Kidney tubule cell (primary cell): ENCODE measurements at regions not wholly inside any gene's neighbourhood (a gene's known extent, or its start where the extent isn't known, plus 50 kb on each side); places are given as distances from the start of the nearest gene placed in this dataset.
A peak's percentile ranks its signal among the peaks of the same experiment; 100 is the strongest.

Experiments used
- DNase-seq: peaks from one replicate; pipeline ENCODE4 v3.0.0-alpha.2; 2018; ENCODE audit warnings: low spot score

- DNase-seq, result no peak
Measured at GRCh38 chr11:97290464-97291041, 900.7 kb downstream of the JRKL start.

DNA sequence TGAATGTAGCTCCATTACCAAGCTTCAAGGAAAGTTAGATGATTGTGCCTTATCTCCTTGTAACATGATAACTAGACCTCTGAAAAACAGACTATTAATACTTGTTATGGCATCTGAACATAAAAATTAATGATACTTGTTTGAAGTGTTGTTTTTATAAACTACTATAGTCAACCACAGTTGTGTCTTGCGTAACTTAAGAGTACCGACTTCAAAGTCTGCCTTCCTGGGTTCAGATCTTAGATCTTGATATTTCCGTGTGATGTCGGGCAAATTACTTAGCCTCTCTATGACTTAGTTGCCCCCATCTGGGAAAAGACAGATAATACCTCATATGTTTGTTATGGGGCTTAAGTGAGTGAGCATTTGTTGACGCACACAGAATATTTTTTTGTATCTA is 906.5 kb downstream of the JRKL start:
- DNase-seq, result no peak

GRCh38 chr11:97309291-97309690 is 919.5 kb downstream of the JRKL start:
- DNase-seq, result no peak

- DNase-seq, result no peak
Measured at GRCh38 chr11:97325693-97326092, 935.9 kb downstream of the JRKL start.

GRCh38 chr11:97332271-97332670 is 942.5 kb downstream of the JRKL start:
- no peak for DNase-seq

- no peak for DNase-seq
Measured at GRCh38 chr11:97336064-97336463, 946.3 kb downstream of the JRKL start.

DNA sequence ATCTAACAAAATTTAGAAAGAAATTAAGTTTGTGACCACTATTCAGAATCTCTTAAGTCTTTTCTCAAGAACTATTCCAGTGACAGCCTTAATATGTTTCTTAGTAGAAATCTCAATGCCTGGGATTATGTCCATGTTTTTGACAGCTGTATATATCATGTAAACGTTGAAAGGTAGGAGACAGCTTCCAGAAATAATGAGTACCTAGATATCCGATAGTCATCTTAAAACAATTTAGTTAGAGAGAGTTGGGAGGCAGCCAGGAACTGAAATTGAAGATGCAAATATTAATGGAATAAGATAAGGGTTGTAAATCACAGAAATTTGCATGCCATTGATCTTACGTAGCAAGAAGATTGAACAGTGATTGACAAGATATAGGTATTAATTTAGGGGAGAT is 955.2 kb downstream of the JRKL start:
- no peak for DNase-seq

- no peak for DNase-seq
Measured at GRCh38 chr11:97349201-97349600, 959.4 kb downstream of the JRKL start.

GRCh38 chr11:97351939-97352338 is 962.1 kb downstream of the JRKL start:
- DNase-seq, result no peak

DNA sequence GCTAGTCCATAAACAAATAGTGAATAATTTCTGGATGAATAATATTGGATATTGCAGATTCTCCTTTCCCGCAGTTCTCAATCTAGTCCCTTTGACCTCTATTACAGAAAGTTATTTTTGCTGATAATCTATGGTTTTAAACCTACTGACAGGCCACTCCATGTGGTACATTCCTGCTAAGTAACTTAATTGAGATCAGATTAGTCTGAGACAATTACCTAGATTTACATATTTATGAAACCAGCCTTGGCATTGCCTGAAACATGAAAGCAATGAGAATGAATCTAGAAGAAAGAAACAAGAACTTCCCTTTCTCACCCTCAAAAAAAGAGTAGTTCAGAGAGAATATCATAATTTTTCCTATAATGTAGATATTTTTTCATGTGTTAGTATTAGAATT is 964.2 kb downstream of the JRKL start:
- DNase-seq, result no peak

- DNase-seq, result no peak
Measured at GRCh38 chr11:97354576-97354975, 964.8 kb downstream of the JRKL start.

GRCh38 chr11:97355230-97355629 is 965.4 kb downstream of the JRKL start:
- no peak for DNase-seq

GRCh38 chr11:97356144-97356543 is 966.3 kb downstream of the JRKL start:
- no peak for DNase-seq

- DNase-seq, result no peak
Measured at GRCh38 chr11:97359016-97359415, 969.2 kb downstream of the JRKL start.

DNA sequence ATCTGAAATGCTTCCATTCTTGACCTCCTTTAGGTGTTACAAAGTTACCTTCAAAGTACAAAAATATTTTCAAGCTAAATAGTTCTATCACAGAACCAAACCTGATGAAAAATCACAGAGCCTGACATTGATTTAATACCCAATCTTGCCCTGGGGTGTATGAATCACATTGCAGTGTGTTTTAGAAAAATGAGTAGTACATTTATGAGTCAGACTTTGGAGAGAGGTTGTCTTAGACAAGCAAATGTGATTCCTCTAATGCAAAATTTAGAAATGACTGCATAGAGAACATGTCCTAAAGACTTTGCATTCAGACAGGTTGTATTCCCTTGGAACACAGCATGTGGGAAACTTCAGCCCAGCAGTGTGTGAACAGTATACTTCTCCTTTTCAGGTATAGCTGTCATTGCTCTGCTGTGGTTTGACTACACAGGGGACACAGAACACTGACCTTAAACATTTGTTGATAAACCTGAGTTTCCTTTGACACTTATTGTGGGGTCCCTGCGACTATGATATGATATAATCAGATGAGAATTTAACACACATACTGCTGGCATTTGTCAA is 972.1 kb downstream of the JRKL start:
- peak; percentile 3 for DNase-seq

GRCh38 chr11:97363331-97363730 is 973.5 kb downstream of the JRKL start:
- DNase-seq, result no peak

GRCh38 chr11:97364047-97364446 is 974.2 kb downstream of the JRKL start:
- DNase-seq, result no peak

DNA sequence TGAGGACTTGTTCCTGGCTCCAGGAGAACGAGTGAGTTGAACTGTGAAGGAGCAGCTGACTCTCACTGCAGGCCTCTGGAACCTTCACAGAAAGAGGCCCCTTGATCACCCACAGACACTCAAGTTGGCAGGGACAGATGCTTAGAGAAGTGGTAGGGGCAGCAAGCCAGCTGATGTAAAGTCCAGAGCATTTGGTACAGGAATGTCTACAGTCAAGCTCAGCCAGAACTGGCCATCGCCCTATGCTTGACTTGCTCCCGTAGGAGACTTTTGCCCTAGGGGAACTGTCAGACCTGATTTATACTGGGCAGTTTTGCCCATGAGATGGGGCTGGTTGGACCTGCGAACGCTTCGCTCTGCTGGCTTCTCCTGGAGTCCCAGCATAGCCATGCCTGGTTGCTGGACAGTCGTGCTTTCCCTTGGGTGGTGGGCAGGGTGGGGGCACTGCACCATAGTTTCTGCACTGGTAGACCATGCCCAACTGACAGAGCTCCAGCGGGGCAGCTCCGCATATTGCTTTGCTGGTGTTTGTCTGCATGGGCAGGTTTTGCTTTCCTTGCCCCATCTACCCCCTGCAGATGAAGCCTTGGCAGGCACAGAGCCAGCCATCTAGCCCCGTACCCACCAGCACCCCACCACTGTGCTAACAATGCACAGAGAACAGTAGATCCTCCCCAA is 977.7 kb downstream of the JRKL start:
- no peak for DNase-seq

GRCh38 chr11:97389270-97389669 is 999.5 kb downstream of the JRKL start:
- DNase-seq, result no peak

DNA sequence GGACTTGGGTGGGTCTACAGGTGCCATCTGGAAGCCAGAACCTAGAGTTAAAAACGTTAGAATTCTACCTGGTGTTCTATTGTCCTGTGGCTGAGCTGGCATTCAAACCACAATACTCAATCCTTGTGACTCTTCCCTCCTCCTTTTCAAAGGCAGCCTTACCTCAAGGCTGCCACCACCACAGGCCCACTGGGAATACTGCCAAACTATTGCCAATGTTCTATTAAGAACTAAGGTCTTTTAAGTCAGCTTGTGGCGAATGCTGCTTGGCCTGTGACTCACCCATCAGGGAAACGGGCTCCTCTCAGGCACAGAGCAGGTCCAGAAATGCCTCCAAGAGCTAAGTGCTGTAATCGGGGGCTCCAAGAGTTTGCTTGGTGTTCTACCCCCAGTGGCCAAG is 1008.4 kb downstream of the JRKL start:
- DNase-seq, result no peak

DNA sequence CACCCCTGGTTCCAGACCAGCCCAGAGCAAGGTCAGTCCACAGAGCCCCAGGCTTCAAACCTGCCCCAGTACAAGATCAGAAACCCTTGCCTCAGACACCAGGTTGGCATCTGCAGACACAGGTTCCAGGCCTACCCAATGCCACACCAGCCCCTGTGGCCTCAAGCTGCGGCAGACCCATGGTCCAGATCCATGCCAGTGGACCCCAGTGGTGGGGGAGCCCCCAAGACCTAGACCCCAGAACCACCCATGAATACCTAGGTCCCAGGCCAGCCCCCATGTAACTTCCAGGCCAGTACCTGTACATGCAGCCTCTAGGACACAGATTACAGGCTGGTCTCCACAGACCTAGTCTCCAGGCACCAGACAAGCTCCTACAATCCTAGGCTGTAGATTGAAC is 1019.3 kb downstream of the JRKL start:
- no peak for DNase-seq

DNA sequence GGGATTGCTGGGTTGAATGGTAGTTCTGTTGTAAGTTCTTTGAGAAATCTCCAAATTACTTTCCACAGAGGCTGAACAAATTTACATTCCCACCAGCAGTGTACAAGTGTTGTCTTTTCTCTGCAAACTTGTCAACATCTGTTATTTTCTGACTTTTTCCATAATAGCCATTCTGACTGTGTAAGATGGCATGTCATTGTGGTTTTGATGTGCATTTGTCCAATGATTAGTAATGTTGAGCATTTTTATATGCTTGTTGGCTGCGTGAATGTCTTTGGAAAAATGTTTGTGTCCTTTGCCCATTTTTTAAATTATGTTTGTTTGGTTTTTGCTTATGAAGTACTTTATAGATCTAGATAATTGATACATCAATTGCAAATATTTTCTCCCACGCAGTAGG is 1025.0 kb downstream of the JRKL start:
- no peak for DNase-seq

DNA sequence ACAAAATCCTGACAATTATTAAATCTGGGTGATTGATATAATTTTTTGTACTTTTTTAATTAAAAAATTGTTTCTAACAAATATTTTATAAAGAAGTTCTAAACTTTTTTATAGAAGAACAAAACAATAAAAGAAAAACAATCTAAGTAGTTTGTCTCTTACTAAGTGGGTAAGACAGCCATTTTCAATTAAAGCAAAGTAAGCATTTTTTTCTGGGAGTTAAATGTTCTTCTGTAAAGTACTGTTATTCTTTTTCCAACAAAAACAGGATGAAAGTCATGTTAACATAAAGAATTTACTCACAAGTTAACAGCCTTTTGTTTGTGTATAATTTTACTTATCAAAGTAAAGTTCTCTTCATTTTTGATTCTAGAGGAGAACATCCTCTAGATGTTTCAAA is 1029.9 kb downstream of the JRKL start:
- no peak for DNase-seq

DNA sequence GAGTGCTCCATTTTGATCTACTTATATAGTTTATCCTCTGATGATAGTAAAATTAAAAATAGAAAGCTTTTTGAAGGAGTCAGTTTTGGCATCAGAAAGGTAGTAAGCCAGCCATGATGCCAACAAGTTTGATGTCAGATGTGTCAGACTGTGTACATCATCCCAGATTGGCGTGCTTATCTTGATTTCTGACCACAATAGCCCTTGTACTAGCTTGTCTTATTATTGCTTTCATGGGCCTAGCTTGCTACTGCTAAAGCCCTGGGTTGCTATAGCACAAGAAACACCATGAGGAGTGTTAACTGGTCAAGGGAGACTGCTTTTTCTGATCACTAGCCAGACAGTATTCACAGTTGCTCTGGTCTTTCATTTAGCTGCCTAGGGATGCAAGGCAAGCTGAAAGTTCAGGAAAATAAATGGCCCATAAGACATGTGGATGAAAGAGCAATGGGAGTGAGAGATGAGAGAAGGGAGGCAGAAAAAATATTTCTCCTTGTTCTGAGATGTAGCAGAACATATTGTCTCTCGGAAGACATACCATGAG is 1038.5 kb downstream of the JRKL start:
- DNase-seq, result no peak
